Mesodermal cell (in vitro differentiated cells): ENCODE measurements at regions not wholly inside any gene's neighbourhood (a gene's known extent, or its start where the extent isn't known, plus 50 kb on each side); places are given as distances from the start of the nearest gene placed in this dataset.

ENCODE experiments used
- H3K27ac ChIP-seq: 2 replicates; pipeline ENCODE4 v1.7.0; 2013; ENCODE audit warnings: mild to moderate bottlenecking, low read depth, low read length, moderate library complexity; ENCODE audit not compliant: severe bottlenecking
- H3K36me3 ChIP-seq: 2 replicates; pipeline ENCODE4 v1.7.1; 2013; ENCODE audit warnings: mild to moderate bottlenecking, low read length, moderate library complexity; ENCODE audit not compliant: control insufficient read depth, insufficient read depth
- H3K4me1 ChIP-seq: one replicate; pipeline ENCODE4 v1.7.1; 2013; ENCODE audit warnings: mild to moderate bottlenecking, low read length; ENCODE audit not compliant: insufficient read depth, control insufficient read depth, poor library complexity, severe bottlenecking
- H3K4me3 ChIP-seq: 2 replicates; pipeline ENCODE4 v1.7.0; 2013; ENCODE audit warnings: low read length, control low read depth, mild to moderate bottlenecking; ENCODE audit not compliant: insufficient read depth, poor library complexity, severe bottlenecking; ENCODE audit errors: extremely low read depth
- H3K9me3 ChIP-seq: 2 replicates; pipeline ENCODE4 v1.7.1; 2013; ENCODE audit warnings: mild to moderate bottlenecking, low read length, moderate library complexity; ENCODE audit not compliant: control insufficient read depth
- WGBS, 2 experiments: methylation state at CpG; one replicate each; pipeline ENCODE4 v1.1.5; 2013; ENCODE audit warnings: missing lambda C conversion rate in 2 of 2; ENCODE audit not compliant: insufficient coverage in 2 of 2; 5-methylcytosine and 5-hydroxymethylcytosine counted together

DNA sequence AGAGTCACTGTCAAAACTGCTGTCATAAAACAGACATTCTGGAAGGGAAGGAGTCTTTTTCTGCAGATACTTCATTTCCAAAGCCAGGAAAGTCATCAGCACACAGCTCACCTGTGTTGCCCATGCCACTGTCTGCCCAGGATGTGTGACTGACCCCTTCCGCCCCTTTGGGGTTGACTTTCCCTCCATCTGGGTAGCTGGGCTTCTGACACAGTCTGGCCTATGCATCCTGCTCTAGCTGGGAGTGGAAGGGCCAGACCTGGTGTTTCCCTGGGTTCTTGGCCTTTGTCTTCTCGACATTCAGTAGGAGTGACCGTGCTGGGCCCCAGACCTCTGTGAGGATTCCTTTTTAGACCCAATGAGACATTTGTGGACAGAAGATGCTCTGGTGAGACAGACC lies 378.9 kb upstream of the NUPR2 start:
- peaks cover 64% of the 10 kb centered on the region for H3K9me3 ChIP-seq
- no peak overlapping the region for H3K4me3 ChIP-seq
- H3K4me1 ChIP-seq = no peaks in the 10 kb centered on the region
- 49 to 83% methylated on average over 2 to 3 of the region's 3 CpGs for WGBS, 2 experiments
- no peaks in the 10 kb centered on the region for H3K36me3 ChIP-seq
- no peak overlapping the region for H3K27ac ChIP-seq

DNA sequence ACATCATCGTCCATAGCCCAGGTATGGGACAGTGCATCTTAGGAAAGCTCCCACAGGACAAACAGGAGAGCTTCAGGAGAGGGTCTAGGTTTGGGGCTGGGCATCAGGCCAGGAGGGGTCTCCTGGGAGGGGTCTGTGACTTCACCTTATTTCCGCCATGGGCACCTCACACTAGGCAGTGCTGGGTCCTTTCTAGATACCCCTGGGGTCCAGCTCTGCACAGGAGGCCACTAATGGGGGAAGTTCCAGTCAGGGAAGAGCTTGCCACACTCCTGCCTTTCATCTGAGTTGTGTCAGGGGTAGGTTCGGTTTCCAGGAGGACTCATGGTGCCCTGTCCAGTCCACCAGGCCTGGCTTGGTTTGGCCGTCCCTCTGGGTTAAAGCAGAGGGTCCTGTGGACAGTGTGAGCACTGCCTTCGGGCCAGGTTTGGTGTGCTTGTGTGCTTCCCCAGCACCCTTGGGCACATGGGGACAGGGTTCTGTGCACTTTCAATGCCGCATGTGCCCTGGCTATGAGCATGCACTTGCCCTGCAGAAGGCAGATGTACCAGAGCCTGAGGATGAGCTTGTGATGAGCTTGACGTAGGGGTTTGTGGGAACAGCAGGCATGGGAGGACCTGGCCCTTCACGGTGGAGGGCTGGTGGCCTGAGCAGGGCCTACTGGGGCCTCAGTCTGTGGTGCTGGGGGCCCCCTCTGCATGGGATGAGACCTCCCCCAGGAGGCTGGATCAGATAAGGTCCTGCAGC lies 377.7 kb upstream of the NUPR2 start:
- no peak overlapping the region for H3K27ac ChIP-seq
- 55 to 73% methylated on average over 5 to 6 of the region's 8 CpGs for WGBS, 2 experiments
- H3K9me3 ChIP-seq = peaks cover 68% of the 10 kb centered on the region
- no peaks in the 10 kb centered on the region for H3K36me3 ChIP-seq
- H3K4me1 ChIP-seq = no peaks in the 10 kb centered on the region
- no peak overlapping the region for H3K4me3 ChIP-seq

DNA sequence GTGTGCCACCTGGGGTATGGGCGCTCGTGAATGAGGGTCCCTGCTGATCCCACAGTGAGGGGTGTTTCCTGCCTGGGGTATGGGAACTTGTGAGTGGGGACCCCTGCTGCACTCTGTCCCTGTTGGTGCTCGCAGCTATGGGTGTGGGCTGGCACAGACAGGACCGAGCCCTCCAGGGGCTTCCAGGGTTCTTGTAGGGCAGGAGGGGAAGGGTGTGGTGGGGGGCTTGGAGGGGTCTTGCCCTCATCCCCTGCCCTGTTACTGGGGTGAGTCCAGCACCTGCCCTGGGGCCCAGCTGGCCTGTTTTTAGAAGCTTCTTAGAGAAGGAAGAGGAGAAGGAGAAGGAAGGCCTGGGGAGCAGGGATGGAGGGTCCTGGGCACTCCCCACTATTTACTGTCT lies 377.0 kb upstream of the NUPR2 start:
- Histone ChIP-seq H3K4me3 (no peak overlapping the region), H3K4me1 (no peaks in the 10 kb centered on the region), H3K9me3 (peaks cover 71% of the 10 kb centered on the region), H3K36me3 (no peaks in the 10 kb centered on the region), H3K27ac (no peak overlapping the region)
- WGBS, 2 experiments = 66 to 91% methylated on average over 4 of the region's 4 CpGs

DNA sequence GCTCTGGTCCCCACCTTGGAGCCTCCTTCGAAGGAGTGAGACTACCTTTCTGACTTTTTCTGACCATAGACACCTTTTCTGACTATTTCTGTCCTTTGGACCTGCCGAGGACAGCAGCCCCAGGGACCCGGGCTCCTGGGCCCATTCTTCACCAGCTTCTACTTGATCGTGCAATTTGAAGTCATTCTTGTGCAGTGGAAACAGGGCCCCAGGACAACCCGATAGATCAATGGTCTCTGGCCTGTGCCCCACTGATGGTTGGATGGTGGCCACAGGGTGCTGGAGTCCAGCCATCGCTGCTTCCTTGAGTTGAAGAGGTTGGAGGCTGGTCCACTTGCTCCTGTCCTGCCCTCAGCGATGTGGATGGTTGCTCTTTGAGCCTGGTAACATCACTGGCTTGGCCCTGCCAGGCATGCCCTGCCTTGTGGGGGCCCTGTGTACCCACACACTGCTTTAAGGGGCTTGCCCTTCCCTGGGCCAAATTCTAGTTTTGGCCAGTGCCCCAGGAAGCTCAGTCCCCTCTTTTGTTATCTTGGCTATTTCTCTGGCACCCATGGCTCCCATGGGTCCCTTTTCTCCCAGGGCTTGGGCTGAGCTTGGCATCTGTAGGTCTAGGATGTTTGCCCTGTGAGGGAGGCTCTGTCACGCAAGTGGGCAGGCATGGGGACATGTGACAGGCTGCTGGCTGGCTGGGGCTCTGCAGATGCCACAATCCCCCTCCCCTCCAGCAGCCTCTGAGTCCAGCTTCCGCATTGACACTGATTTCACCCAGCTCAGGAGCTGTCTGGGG lies 375.6 kb upstream of the NUPR2 start:
- no peak overlapping the region for H3K4me3 ChIP-seq
- 50 to 54% methylated on average over 7 of the region's 9 CpGs for WGBS, 2 experiments
- H3K27ac ChIP-seq = no peak overlapping the region
- no peaks in the 10 kb centered on the region for H3K36me3 ChIP-seq
- H3K4me1 ChIP-seq = no peaks in the 10 kb centered on the region
- H3K9me3 ChIP-seq = peaks cover 75% of the 10 kb centered on the region

DNA sequence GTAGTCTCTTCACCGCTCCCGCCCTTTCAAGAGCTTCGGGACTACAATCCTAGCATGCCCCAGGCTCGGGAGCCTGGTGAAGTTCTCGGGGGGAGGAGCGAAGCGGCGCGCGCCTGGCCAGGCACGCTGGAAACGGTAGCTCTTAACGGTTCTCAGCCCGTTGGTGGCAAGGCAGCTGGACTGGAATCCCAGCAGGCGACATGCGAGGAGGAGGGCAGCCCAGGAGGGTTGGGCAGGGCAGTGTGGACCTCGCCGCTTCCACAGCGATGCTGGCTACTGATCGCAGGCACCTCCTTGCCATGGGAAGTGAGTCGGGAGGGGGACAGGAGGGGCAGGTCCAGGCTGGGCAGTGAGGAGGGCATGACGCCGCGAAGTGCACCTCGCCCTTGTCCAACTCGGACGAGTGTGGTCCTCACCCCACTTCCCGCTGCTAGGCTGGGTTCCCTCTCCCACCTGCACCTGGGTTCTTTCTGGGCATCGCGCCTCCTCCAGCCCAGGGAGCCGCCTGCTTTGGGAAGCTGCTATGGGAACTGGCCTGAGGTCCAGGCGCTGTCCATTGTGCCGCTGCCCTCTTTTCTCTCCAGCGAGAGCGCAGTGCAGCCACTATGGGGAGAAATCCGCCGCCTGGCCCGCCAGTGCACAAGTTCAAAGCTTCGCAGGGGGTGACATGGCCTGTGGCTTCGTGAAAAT lies 367.8 kb upstream of the NUPR2 start:
- WGBS, 2 experiments = 88 to 91% methylated on average over 36 to 40 of the region's 40 CpGs
- Histone ChIP-seq H3K9me3 (peaks cover 66% of the 10 kb centered on the region), H3K4me3 (no peak overlapping the region)

GRCh38 chr7:56483153-56483552 lies 366.9 kb upstream of the NUPR2 start:
- H3K4me3 ChIP-seq = no peak overlapping the region
- H3K9me3 ChIP-seq = peaks cover 71% of the 10 kb centered on the region
- H3K27ac ChIP-seq = no peak overlapping the region
- no peaks in the 10 kb centered on the region for H3K36me3 ChIP-seq
- WGBS, 2 experiments = 85 to 91% methylated on average over 21 to 22 of the region's 22 CpGs
- H3K4me1 ChIP-seq = no peaks in the 10 kb centered on the region

More for the DNA sequence above, 367.8 kb upstream of the NUPR2 start:
- Histone ChIP-seq H3K4me1 (no peaks in the 10 kb centered on the region), H3K36me3 (no peaks in the 10 kb centered on the region), H3K27ac (no peak overlapping the region)

DNA sequence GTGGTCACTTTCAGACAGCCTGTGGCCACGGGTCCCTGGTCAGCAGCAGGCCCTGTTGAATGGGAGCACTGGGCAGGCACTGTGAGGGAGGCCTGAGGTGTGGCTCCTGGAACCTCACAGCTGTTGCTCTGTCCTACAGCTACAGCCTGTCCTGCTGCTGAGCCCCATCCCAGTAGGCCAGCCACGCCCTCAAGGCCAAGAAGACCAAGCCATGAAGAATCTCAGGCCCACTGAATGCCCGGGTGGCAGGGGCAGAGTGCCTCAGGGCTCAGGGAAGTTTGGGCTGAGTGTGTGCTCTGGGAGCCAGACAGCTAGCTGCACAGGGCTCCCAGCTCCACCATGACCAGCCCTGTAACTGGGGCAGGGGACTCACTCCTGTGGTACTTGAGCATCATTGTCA lies 363.5 kb upstream of the NUPR2 start:
- H3K27ac ChIP-seq = no peak overlapping the region
- H3K4me1 ChIP-seq = no peaks in the 10 kb centered on the region
- no peaks in the 10 kb centered on the region for H3K36me3 ChIP-seq
- 54 to 55% methylated on average over 3 of the region's 3 CpGs for WGBS, 2 experiments
- H3K4me3 ChIP-seq = no peak overlapping the region
- H3K9me3 ChIP-seq = peaks cover 77% of the 10 kb centered on the region

GRCh38 chr7:56479136-56479535 lies 362.9 kb upstream of the NUPR2 start:
- no peak overlapping the region for H3K4me3 ChIP-seq
- no peak overlapping the region for H3K27ac ChIP-seq
- no peaks in the 10 kb centered on the region for H3K4me1 ChIP-seq
- no peaks in the 10 kb centered on the region for H3K36me3 ChIP-seq
- peaks cover 76% of the 10 kb centered on the region for H3K9me3 ChIP-seq
- 83% methylated on average over 1 of the region's 2 CpGs; no CpG with 5 or more reads in 1 of the 2 experiments for WGBS, 2 experiments

DNA sequence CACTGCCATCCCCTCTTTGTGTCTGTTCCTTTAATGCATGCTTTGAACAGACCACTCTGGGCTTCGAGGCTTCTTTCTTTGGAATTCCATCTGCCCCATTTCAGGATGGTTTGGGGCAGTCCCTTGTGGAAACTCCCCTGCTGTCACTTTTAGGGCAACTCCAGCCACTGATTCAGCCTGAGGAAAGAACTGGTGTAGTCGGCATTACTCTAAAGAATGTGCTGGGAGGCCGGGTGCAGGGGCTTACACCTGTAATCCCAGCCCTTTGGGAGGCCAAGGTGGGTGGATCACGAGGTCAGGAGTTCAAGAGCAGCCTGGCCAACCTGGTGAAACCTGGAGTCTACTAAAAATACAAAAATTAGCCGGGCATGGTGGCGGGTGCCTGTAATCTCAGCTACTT lies 358.1 kb upstream of the NUPR2 start:
- no peak overlapping the region for H3K4me3 ChIP-seq
- no peak overlapping the region for H3K27ac ChIP-seq
- H3K36me3 ChIP-seq = no peaks in the 10 kb centered on the region
- 36 to 42% methylated on average over 5 to 6 of the region's 6 CpGs for WGBS, 2 experiments
- peaks cover 85% of the 10 kb centered on the region for H3K9me3 ChIP-seq
- no peaks in the 10 kb centered on the region for H3K4me1 ChIP-seq

DNA sequence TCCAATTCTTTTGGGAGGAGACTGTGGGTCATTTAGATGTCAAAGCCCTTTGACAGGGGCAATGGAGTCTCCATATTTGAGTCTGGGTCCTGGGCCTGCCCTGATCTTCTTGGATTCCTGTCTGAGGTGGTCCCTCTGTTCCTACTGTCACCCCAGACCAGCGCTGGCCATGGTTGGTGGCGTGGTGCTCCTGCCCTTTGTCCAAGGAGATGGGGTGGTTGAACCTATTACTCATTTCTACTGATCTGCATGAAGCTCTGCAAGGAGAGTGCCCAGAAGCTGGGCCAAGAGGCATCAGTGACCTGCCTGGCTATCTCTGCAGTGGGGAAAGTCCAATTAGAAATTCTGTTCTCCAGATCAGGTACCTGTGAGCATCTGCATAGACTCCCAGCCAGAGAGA lies 355.6 kb upstream of the NUPR2 start:
- no peak overlapping the region for H3K4me3 ChIP-seq
- WGBS, 2 experiments = 33% methylated on average over 2 of the region's 2 CpGs; no CpG with 5 or more reads in 1 of the 2 experiments
- H3K9me3 ChIP-seq = peaks cover 85% of the 10 kb centered on the region
- no peak overlapping the region for H3K27ac ChIP-seq
- H3K4me1 ChIP-seq = no peaks in the 10 kb centered on the region
- H3K36me3 ChIP-seq = no peaks in the 10 kb centered on the region
